GM21717 (cell line): ENCODE measurements at regions not wholly inside any gene's neighbourhood (a gene's known extent, or its start where the extent isn't known, plus 50 kb on each side); places are given as distances from the start of the nearest gene placed in this dataset.
"Not testable (repeated sequence)": the region's sequence is repeated elsewhere in the genome, so short reads cannot be mapped to it uniquely, and the experiment has no call there.

Experiments
- ATAC-seq: cut with Tn5 transposase; IDR thresholded peaks from one replicate; pipeline ENCODE4 v1.9.1; 2021; ENCODE audit warnings: mild to moderate bottlenecking, moderate library complexity; ENCODE audit not compliant: unreplicated experiment

GRCh38 chr6:167748458-167749379 lies 78.0 kb upstream of the AFDN start:
- ATAC-seq = no peak

DNA sequence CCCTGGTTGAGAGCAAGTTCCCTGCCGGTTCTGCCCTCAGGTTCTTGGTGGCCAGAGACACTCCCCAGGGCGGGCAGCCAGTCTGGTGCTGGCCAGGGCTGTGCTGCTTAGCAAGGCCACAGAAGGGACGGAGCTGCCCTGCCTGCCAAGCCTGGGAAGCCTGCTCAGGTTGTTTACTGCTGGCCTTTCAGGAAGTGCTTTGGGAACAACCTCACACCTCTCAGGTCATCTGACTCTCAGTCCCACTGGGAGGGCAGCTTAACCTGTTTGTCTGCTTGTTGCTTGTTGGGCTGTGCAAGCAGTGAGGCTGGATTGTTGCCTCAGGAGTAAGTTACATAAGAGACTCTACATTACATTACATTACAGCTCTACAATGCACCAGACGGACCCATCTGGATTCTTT lies 75.8 kb upstream of the AFDN start:
- ATAC-seq = no peak

GRCh38 chr6:167751579-167752115 lies 75.1 kb upstream of the AFDN start:
- no peak for ATAC-seq

DNA sequence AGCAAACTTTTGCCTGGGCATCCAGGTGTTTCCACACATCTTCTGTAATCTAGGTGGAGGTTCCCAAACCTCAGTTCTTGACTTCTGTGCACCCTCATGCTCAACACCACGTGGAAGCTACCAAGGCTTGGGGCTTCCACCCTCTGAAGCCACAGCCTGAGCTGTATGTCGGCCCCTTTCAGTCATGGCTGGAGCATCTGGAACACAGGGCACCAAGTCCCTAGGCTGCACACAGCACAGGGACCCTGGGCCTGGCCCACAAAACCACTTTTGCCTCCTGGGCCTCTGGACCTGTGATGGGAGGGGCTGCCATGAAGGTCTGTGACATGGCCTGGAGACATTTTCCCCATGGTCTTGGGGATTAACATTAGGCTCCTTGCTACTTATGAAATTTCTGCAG lies 73.4 kb upstream of the AFDN start:
- ATAC-seq = not testable (repeated sequence)

- no peak for ATAC-seq
Measured at GRCh38 chr6:167754691-167755090, 72.0 kb upstream of the AFDN start.

DNA sequence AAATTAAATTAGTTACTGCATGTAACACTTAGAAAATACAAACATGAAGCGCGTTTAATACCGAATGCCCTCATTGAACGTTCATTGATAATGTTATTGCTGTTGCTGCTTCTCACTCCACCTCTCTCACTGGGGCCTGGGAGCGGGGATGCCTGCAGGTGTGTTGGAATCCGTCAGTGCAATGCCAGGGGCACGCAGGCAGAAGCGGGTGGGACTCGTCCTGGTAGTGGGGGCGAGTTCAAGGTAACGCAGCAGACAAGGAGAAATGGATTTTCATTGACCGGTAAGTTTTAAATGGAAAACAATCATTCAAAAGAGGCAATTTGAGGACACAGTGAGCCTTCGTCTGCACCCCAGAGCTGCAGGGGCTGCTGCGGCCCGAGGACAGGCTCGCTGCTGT lies 71.2 kb upstream of the AFDN start:
- no peak for ATAC-seq

GRCh38 chr6:167756597-167756996 lies 70.1 kb upstream of the AFDN start:
- no peak for ATAC-seq

- no peak for ATAC-seq
Measured at GRCh38 chr6:167757249-167757648, 69.5 kb upstream of the AFDN start.

GRCh38 chr6:167757821-167758220 lies 68.9 kb upstream of the AFDN start:
- ATAC-seq = no peak

GRCh38 chr6:167758309-167759023 lies 68.2 kb upstream of the AFDN start:
- ATAC-seq = no peak

- no peak for ATAC-seq
Measured at GRCh38 chr6:167759206-167759605, 67.5 kb upstream of the AFDN start.

DNA sequence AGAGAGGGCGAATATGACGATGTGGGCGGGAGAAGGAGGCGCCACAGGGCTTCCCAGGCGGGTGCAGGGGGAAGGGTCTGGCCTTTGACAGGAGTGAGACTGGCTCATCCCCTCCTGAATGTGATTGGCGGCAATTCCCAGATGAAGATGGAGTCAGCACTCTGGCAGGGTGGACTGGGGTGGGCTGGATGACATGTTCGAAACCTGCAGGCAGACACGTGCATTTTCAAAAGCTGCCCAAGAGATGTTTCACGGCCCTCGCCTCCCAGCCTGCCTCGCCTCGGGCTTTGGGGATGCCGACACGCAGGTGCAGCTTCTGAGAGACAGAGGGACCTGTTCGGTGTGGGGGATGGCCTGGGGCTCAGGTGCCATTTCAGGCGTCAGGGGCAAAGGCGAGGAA lies 66.8 kb upstream of the AFDN start:
- no peak for ATAC-seq

- ATAC-seq = no peak
Measured at GRCh38 chr6:167760979-167761793, 65.5 kb upstream of the AFDN start.

DNA sequence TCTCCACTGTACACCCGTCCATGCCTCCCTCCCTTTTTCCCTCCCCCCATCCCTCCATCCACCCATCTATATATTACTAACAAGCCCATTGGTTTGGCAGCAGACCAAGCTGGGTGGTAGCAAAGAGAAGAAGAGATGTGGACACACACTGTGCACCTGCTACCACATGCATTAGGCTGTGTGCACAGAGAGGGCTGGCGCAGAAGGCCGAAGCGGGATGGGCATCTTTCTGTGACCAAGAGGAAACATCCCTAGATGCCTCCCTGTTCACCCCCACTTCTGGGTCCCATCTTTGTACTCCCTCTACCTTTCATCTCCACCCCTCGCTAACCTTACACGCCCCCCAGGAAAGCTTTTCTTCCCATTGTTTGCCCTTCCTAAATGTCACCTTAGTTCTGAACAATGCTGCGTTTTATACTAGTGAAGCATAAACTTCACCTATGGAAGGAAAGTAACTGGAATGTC lies 64.9 kb upstream of the AFDN start:
- no peak for ATAC-seq

- ATAC-seq = no peak
Measured at GRCh38 chr6:167762259-167762962, 64.3 kb upstream of the AFDN start.

GRCh38 chr6:167763056-167763944 lies 63.4 kb upstream of the AFDN start:
- ATAC-seq = no peak

DNA sequence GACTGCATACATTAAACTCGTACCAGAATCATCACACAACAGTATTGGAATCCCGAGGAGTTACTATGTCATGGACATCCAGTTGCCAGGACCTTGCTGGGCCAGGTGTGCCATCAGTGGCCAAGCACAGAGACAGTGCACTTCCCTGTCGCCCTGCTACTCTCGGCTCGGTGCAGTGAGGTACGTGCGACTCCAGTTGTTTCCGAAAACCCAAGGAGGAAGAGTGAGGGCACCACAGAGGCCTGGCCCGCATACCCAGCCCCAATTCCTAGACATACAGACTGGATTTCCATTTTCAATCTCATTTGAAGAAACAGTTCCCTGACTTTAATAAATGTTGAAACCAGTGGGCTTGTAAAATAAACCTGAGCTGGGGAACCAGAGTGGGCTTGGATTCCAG lies 62.5 kb upstream of the AFDN start:
- no peak for ATAC-seq

- ATAC-seq = no peak
Measured at GRCh38 chr6:167764713-167765479, 61.8 kb upstream of the AFDN start.
